NCI-H2196 (cell line): ENCODE measurements at regions not wholly inside any gene's neighbourhood (a gene's known extent, or its start where the extent isn't known, plus 50 kb on each side); places are given as distances from the start of the nearest gene placed in this dataset.
"Not testable (repeated sequence)": the region's sequence is repeated elsewhere in the genome, so short reads cannot be mapped to it uniquely, and the experiment has no call there.

Experiments
- DNase-seq: peaks from one replicate; lab custom pipeline; 2025; ENCODE audit not compliant: unreplicated experiment; lab: John Stamatoyannopoulos, UW

- not testable (repeated sequence) for DNase-seq
These were observed 141.1 kb upstream of the ZNF91 start for GRCh38 chr19:23536341-23536740.

- DNase-seq: not testable (repeated sequence)
These were observed 140.6 kb upstream of the ZNF91 start for GRCh38 chr19:23535901-23536300.

- DNase-seq: not testable (repeated sequence)
These were observed 138.2 kb upstream of the ZNF91 start for GRCh38 chr19:23533441-23533840.

GRCh38 chr19:23531976-23532375, 136.7 kb upstream of the ZNF91 start:
- DNase-seq: no peak

- DNase-seq: no peak
These were observed 136.0 kb upstream of the ZNF91 start for GRCh38 chr19:23531231-23531790.

GRCh38 chr19:23528376-23528775, 133.1 kb upstream of the ZNF91 start:
- DNase-seq: no peak

GRCh38 chr19:23527797-23528196, 132.5 kb upstream of the ZNF91 start:
- DNase-seq: no peak

GRCh38 chr19:23526302-23526701, 131.0 kb upstream of the ZNF91 start:
- DNase-seq: no peak

- no peak for DNase-seq
These were observed 130.1 kb upstream of the ZNF91 start for GRCh38 chr19:23525276-23525852.

- DNase-seq: no peak
These were observed 128.6 kb upstream of the ZNF91 start for GRCh38 chr19:23523863-23524262.

GRCh38 chr19:23522431-23522830, 127.2 kb upstream of the ZNF91 start:
- no peak for DNase-seq

- DNase-seq: no peak
These were observed 126.2 kb upstream of the ZNF91 start for GRCh38 chr19:23521471-23521870.

- DNase-seq: no peak
These were observed 125.2 kb upstream of the ZNF91 start for GRCh38 chr19:23520441-23520840.

GRCh38 chr19:23519031-23519430, 123.8 kb upstream of the ZNF91 start:
- DNase-seq: no peak

- no peak for DNase-seq
These were observed 121.0 kb upstream of the ZNF91 start for GRCh38 chr19:23516266-23516665.

GRCh38 chr19:23515551-23515950, 120.3 kb upstream of the ZNF91 start:
- no peak for DNase-seq

- DNase-seq: no peak
These were observed 117.1 kb upstream of the ZNF91 start for GRCh38 chr19:23512151-23512925.

GRCh38 chr19:23509686-23510450, 114.6 kb upstream of the ZNF91 start:
- DNase-seq: no peak

- no peak for DNase-seq
These were observed 112.2 kb upstream of the ZNF91 start for GRCh38 chr19:23507446-23507845.

GRCh38 chr19:23505738-23506137, 110.5 kb upstream of the ZNF91 start:
- no peak for DNase-seq

GRCh38 chr19:23482829-23483228, 87.6 kb upstream of the ZNF91 start:
- no peak for DNase-seq

GRCh38 chr19:23481043-23481442, 85.8 kb upstream of the ZNF91 start:
- peak; percentile 1 for DNase-seq
